C4-2B (cell line): ENCODE measurements at regions not wholly inside any gene's neighbourhood (a gene's known extent, or its start where the extent isn't known, plus 50 kb on each side); places are given as distances from the start of the nearest gene placed in this dataset.

Source experiments
- ZFX ChIP-seq: fragments of 450-650 bp; IDR thresholded peaks from 2 replicates; pipeline ENCODE4 v1.6.1; 2017
- TF ChIP-seq, protein P1 (sequence below): fragments of 450-650 bp; conservative IDR thresholded peaks from 2 replicates; pipeline ENCODE4 v1.5.1; 2017; ENCODE audit warnings: mild to moderate bottlenecking

DNA sequence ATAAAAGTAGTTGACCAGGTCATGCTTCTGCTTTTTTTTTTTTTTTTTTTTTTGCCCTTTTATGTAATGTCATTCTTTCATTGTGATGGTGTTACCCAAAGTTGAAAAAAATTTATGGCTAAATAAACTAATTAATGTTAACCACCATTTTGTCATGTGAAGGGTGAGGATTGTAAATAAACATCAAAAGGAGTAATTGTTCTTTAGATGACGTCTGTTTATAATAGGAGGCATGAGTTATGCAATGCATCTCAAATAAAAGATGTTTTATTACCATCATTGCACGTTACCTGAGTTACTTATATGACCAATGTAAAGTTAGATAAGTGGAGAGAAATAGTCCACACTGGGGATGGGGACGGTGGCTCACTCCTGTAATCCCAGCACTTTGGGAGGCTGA lies 349.9 kb upstream of the PDE3A start:
- TF ChIP-seq, protein P1, sequence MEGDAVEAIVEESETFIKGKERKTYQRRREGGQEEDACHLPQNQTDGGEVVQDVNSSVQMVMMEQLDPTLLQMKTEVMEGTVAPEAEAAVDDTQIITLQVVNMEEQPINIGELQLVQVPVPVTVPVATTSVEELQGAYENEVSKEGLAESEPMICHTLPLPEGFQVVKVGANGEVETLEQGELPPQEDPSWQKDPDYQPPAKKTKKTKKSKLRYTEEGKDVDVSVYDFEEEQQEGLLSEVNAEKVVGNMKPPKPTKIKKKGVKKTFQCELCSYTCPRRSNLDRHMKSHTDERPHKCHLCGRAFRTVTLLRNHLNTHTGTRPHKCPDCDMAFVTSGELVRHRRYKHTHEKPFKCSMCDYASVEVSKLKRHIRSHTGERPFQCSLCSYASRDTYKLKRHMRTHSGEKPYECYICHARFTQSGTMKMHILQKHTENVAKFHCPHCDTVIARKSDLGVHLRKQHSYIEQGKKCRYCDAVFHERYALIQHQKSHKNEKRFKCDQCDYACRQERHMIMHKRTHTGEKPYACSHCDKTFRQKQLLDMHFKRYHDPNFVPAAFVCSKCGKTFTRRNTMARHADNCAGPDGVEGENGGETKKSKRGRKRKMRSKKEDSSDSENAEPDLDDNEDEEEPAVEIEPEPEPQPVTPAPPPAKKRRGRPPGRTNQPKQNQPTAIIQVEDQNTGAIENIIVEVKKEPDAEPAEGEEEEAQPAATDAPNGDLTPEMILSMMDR = no peak
- TF ChIP-seq ZFX = no peak
